NT2/D1 (cell line): ENCODE measurements at regions not wholly inside any gene's neighbourhood (a gene's known extent, or its start where the extent isn't known, plus 50 kb on each side); places are given as distances from the start of the nearest gene placed in this dataset.

Experiments used
- DNase-seq: peaks from one replicate; pipeline ENCODE4 v3.0.0-alpha.2; 2011; ENCODE audit warnings: low read depth, low spot score
- H3K27me3 ChIP-seq: 2 replicates; pipeline ENCODE4 v1.6.0; 2011; ENCODE audit warnings: mild to moderate bottlenecking; ENCODE audit not compliant: insufficient read length, insufficient read depth
- H3K36me3 ChIP-seq: 2 replicates; pipeline ENCODE4 v1.6.1; 2011; ENCODE audit warnings: mild to moderate bottlenecking, low read length, mixed read lengths; ENCODE audit not compliant: insufficient read depth, insufficient read length
- H3K4me1 ChIP-seq: 2 replicates; pipeline ENCODE4 v1.5.1; 2011; ENCODE audit not compliant: insufficient read depth, insufficient read length
- H3K4me3 ChIP-seq: 2 replicates; pipeline ENCODE4 v1.5.1; 2011; ENCODE audit warnings: low read depth; ENCODE audit not compliant: insufficient read length
- H3K9ac ChIP-seq: 2 replicates; pipeline ENCODE4 v1.6.0; 2011; ENCODE audit warnings: low read depth; ENCODE audit not compliant: insufficient read length
- H3K9me3 ChIP-seq: 2 replicates; pipeline ENCODE4 v1.5.1; 2011; ENCODE audit warnings: mild to moderate bottlenecking, low read length; ENCODE audit not compliant: insufficient read depth
- SUZ12 ChIP-seq: IDR thresholded peaks from 2 replicates; pipeline ENCODE4 v1.6.1; 2011; ENCODE audit not compliant: insufficient read length, insufficient read depth; ENCODE audit errors: extremely low read depth
- YY1 ChIP-seq: IDR thresholded peaks from 2 replicates; pipeline ENCODE4 v1.6.1; 2011; ENCODE audit not compliant: insufficient read length, insufficient read depth
- ZNF274 ChIP-seq: IDR thresholded peaks from 2 replicates; pipeline ENCODE4 v1.6.1; 2011; ENCODE audit warnings: mild to moderate bottlenecking, low read depth, low read length

DNA sequence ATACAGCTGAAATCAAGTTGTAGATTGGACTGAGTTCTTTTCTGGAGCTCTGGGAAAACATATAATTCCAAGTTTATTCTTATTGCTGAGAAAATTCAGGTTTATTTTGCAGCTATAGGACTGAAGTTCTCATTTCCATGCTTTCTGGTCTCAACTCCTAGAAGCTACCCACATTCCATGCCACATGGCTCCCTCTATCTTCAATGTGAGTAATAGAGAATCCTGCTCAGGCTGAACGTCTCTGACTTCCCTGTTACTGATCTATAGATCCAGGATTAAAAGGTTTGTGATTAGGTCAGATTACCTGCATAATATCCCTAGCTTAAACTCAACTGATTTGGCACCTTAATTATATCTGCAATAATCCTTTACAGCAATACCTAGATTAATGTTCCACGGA lies 453.8 kb upstream of the MC4R start:
- H3K4me1 ChIP-seq = no peaks in the 10 kb centered on the region
- DNase-seq = no peak
- TF ChIP-seq ZNF274 = no peak
- TF ChIP-seq YY1 = no peak
- no peak for TF ChIP-seq SUZ12
- no peaks in the 10 kb centered on the region for H3K27me3 ChIP-seq
- H3K4me3 ChIP-seq = no peak overlapping the region
- H3K9me3 ChIP-seq = no peaks in the 10 kb centered on the region
- H3K36me3 ChIP-seq = no peaks in the 10 kb centered on the region
- H3K9ac ChIP-seq = no peak overlapping the region

DNA sequence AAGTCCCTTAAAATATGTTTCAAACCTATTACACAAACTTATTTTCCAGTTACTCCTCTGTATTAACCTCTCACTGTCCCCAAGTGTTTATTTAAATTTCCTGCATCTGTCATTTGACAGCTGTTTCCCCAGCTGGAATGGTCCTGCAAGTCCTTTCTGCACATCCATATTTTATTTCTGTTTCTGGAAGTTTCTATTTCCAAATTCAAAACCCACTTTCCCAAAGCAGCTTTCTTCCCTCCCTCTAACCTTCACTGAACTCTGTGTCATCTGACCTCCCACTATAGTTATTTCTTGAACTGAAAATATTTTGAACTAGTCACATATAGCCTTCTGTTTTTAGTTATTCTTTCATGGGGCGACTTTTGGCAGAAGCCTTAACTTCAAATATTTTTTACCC lies 459.4 kb upstream of the MC4R start:
- Histone ChIP-seq H3K4me1 (no peaks in the 10 kb centered on the region), H3K9ac (no peak overlapping the region), H3K36me3 (no peaks in the 10 kb centered on the region), H3K27me3 (no peaks in the 10 kb centered on the region), H3K4me3 (no peak overlapping the region), H3K9me3 (no peaks in the 10 kb centered on the region)
- TF ChIP-seq SUZ12 = no peak
- DNase-seq = no peak

DNA sequence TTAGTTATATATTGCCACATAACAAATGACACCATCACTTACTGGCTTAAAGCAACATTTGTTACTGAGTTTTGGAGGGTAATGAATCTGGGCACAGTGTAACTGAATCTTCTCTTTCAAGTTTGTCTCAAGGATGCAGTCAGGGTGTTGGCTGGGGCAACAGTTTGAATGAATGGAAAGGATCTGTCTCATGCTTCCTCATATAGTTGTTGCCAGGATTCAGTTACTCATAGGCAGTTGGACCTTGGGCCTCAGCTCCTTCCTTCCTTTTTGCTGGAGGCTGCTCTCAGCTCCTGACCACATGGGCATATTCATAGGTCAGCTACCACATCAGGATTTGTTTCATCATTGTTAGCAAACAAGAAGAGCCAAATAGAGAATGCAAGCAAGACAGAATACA lies 466.1 kb upstream of the MC4R start:
- no peak for DNase-seq
- no peak overlapping the region for H3K4me3 ChIP-seq
- no peaks in the 10 kb centered on the region for H3K36me3 ChIP-seq
- no peaks in the 10 kb centered on the region for H3K27me3 ChIP-seq
- no peaks in the 10 kb centered on the region for H3K9me3 ChIP-seq
- no peak overlapping the region for H3K9ac ChIP-seq
- no peaks in the 10 kb centered on the region for H3K4me1 ChIP-seq
- no peak for TF ChIP-seq ZNF274
- TF ChIP-seq SUZ12 = no peak
- TF ChIP-seq YY1 = no peak

DNA sequence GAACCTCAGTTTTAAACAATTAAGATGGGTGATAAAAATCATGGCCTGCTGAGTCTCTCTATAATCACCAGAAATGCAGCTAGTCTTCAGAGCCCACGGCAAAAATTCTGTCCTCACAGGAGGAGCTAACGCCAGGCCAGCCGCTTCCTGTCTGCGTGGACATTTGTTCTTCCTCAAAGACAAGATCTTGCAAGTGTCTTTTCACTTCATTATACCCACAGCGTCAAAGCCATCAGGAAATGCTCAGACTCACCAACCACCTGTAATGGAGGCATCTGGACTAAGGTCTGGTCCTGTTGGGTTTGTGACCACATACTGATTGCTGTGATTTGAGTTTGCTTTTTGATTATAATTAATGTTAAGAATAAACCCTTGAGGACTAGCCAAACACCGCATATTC lies 473.8 kb upstream of the MC4R start:
- TF ChIP-seq YY1 = no peak
- no peak for TF ChIP-seq SUZ12
- TF ChIP-seq ZNF274 = no peak
- Histone ChIP-seq H3K9ac (no peak overlapping the region), H3K4me1 (no peaks in the 10 kb centered on the region), H3K27me3 (no peaks in the 10 kb centered on the region), H3K4me3 (no peak overlapping the region), H3K9me3 (no peaks in the 10 kb centered on the region; the same call in 1 of the 2 replicates), H3K36me3 (no peaks in the 10 kb centered on the region)
- no peak for DNase-seq

GRCh38 chr18:60847517-60847916 lies 474.9 kb upstream of the MC4R start:
- H3K4me3 ChIP-seq = no peak overlapping the region
- no peaks in the 10 kb centered on the region; the same call in 1 of the 2 replicates for H3K9me3 ChIP-seq
- no peaks in the 10 kb centered on the region for H3K27me3 ChIP-seq
- no peak overlapping the region for H3K9ac ChIP-seq
- no peak for DNase-seq
- H3K36me3 ChIP-seq = no peaks in the 10 kb centered on the region
- TF ChIP-seq ZNF274 (no peak), YY1 (no peak), SUZ12 (no peak)
- no peaks in the 10 kb centered on the region for H3K4me1 ChIP-seq

DNA sequence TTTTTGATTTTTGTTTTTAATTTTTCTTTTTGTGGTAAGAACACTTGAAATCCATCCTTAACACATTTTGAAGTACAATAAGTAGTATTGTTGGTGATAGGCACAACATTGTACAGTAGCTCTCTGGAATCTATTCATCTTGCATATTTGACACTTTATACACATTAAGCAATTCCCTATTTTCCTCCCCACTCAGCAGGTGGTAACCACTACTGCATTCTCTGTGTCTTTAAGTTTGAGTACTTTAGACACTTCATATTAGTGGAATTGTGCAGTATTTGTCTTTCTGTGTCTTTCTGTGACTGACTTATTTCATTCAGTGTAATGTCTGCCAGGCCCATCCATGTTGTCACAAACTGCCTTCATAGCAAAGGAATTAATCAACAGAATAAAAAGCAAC lies 471.7 kb upstream of the CDH20 start:
- Histone ChIP-seq H3K9me3 (no peaks in the 10 kb centered on the region), H3K9ac (no peak overlapping the region), H3K36me3 (no peaks in the 10 kb centered on the region), H3K27me3 (no peaks in the 10 kb centered on the region), H3K4me3 (no peak overlapping the region), H3K4me1 (no peaks in the 10 kb centered on the region)
- DNase-seq = no peak
- TF ChIP-seq SUZ12 (no peak), YY1 (no peak), ZNF274 (no peak)

DNA sequence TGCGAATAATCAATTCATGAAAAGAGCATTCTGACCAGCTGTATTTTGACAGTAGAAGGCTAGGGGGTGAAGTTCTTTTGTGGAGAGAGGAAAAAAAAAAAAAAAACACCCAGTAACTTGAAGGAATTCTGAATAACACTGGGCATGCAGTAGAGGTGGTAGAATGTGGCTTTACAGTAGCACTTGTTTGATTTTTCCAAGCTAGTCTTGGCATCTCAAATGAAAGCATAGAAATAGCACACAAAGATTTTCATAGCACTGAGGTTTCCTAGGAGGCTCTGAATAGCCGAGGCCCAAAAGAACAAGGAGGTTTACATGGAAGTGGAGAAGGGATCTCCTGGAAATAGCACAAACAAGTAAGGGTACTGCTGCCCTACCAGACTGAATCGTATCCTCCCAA lies 470.2 kb upstream of the CDH20 start:
- no peaks in the 10 kb centered on the region for H3K4me1 ChIP-seq
- H3K4me3 ChIP-seq = no peak overlapping the region
- H3K9me3 ChIP-seq = no peaks in the 10 kb centered on the region
- no peaks in the 10 kb centered on the region for H3K36me3 ChIP-seq
- H3K9ac ChIP-seq = no peak overlapping the region
- no peak for DNase-seq
- no peaks in the 10 kb centered on the region for H3K27me3 ChIP-seq
- no peak for TF ChIP-seq YY1
- TF ChIP-seq SUZ12 = no peak
- TF ChIP-seq ZNF274 = no peak

DNA sequence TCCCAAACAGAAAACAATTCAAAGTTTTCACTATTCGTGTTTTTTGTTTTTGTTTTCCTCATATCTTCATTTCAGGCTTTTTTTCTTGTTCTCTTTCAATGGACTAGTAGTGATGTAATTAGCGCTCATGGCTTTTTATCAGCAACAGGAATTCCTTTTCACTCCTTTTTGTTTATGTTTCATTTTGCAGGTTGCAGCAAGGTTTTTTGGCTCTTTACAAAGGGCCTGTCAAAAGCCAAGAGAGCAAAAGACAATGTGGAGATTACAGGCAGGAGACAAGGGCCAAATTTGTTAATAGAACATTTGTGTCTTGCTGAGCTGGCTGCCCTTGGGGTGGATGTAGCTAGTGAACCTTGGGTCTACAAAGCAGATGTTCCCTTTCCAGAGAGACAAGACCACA lies 467.4 kb upstream of the CDH20 start:
- Histone ChIP-seq H3K9me3 (no peaks in the 10 kb centered on the region), H3K36me3 (no peaks in the 10 kb centered on the region), H3K4me1 (no peaks in the 10 kb centered on the region), H3K9ac (no peak overlapping the region), H3K27me3 (no peaks in the 10 kb centered on the region), H3K4me3 (no peak overlapping the region)
- DNase-seq = no peak
- TF ChIP-seq YY1 = no peak
